ENCODE measurements at regions not wholly inside any gene's neighbourhood (a gene's known extent, or its start where the extent isn't known, plus 50 kb on each side); places are given as distances from the start of the nearest gene placed in this dataset.

DNA sequence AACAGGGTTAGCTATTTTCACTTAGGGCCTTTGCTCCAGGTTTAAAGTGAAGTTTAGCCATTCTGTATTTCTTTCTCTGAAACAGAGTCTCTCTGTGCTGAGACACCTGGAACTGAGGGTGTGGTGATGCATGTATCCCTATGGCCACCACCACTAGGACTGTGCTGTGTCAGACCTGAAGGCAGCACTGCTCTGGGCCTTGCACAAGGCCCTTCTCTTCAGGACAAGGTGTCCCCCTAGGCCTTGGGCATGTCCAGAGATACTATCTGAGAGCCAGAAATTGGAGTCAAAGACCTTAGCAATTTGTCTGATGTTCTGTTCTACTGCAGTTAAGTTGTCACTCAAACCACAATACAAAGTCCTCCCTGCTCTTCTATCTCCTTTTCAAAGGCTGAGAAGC is 1649.2 kb downstream of the AMY1C start:
- no peak for TF ChIP-seq SIN3A (IDR thresholded peaks at IDR 0.05; ENCODE audit: borderline replicate concordance, insufficient read depth, low read length)
- TF ChIP-seq, protein P1, sequence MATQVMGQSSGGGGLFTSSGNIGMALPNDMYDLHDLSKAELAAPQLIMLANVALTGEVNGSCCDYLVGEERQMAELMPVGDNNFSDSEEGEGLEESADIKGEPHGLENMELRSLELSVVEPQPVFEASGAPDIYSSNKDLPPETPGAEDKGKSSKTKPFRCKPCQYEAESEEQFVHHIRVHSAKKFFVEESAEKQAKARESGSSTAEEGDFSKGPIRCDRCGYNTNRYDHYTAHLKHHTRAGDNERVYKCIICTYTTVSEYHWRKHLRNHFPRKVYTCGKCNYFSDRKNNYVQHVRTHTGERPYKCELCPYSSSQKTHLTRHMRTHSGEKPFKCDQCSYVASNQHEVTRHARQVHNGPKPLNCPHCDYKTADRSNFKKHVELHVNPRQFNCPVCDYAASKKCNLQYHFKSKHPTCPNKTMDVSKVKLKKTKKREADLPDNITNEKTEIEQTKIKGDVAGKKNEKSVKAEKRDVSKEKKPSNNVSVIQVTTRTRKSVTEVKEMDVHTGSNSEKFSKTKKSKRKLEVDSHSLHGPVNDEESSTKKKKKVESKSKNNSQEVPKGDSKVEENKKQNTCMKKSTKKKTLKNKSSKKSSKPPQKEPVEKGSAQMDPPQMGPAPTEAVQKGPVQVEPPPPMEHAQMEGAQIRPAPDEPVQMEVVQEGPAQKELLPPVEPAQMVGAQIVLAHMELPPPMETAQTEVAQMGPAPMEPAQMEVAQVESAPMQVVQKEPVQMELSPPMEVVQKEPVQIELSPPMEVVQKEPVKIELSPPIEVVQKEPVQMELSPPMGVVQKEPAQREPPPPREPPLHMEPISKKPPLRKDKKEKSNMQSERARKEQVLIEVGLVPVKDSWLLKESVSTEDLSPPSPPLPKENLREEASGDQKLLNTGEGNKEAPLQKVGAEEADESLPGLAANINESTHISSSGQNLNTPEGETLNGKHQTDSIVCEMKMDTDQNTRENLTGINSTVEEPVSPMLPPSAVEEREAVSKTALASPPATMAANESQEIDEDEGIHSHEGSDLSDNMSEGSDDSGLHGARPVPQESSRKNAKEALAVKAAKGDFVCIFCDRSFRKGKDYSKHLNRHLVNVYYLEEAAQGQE (IDR thresholded peaks at IDR 0.05; ENCODE audit: insufficient read depth in 1 of 2, low read depth in 2 of 2, low read length in 2 of 2), result no peak
- no peak for TF ChIP-seq FOXP2 (optimal IDR thresholded peaks at IDR 0.05; ENCODE audit: borderline replicate concordance, extremely low read depth, extremely low read length, insufficient read depth)
- no peak for TF ChIP-seq TAF1 (IDR thresholded peaks at IDR 0.05; ENCODE audit: borderline replicate concordance, insufficient read depth, low read length)
- TF ChIP-seq POLR2AphosphoS5 (IDR thresholded peaks at IDR 0.05; ENCODE audit: low read depth, low read length), result no peak

DNA sequence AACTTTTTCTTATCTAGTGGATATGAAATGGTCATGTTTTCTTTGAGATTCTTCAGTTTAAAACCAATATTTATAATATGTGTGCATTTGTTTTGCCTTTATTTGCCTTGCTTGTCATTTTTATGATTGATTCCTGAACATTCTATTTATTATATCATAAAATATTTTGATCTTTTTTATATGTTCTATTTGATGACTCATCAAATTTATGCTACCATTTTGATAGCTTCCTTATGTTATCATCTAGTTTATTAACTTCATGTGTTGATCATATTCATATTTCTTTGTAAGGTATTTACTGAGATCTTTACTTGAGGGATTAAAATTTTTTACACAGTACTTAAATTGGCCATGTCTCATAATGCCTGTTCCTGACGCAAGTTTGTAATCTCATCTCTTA is 1650.0 kb downstream of the AMY1C start:
- TF ChIP-seq POLR2AphosphoS5 (IDR thresholded peaks at IDR 0.05; ENCODE audit: low read depth, low read length), result no peak
- TF ChIP-seq FOXP2 (optimal IDR thresholded peaks at IDR 0.05; ENCODE audit: borderline replicate concordance, extremely low read depth, extremely low read length, insufficient read depth), result no peak
- no peak for TF ChIP-seq TAF1 (IDR thresholded peaks at IDR 0.05; ENCODE audit: borderline replicate concordance, insufficient read depth, low read length)
- TF ChIP-seq, protein P1 (IDR thresholded peaks at IDR 0.05; ENCODE audit: insufficient read depth in 1 of 2, low read depth in 2 of 2, low read length in 2 of 2), result no peak
- TF ChIP-seq SIN3A (IDR thresholded peaks at IDR 0.05; ENCODE audit: borderline replicate concordance, insufficient read depth, low read length), result no peak

DNA sequence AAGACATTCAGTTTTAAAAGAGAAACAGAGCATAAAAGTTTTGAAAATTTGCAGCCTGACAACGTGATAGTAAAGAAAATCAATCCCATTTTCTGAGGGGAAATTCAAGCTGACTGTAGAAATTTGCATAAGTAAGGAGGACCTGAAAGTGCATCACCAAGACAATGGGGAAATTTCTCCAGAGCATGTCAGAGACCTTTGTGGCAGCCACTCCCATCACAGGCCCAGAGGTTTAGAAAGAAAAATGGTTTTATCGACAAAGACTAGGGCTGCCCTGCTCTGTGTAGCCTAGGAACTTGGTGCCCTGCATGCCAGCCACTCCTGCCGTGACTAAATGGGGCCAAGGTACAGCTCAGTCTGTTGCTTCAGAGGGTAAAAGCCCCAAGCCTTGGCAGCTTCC is 1640.2 kb upstream of the PRMT6 start:
- TF ChIP-seq TAF1 (IDR thresholded peaks at IDR 0.05; ENCODE audit: borderline replicate concordance, insufficient read depth, low read length), result no peak

DNA sequence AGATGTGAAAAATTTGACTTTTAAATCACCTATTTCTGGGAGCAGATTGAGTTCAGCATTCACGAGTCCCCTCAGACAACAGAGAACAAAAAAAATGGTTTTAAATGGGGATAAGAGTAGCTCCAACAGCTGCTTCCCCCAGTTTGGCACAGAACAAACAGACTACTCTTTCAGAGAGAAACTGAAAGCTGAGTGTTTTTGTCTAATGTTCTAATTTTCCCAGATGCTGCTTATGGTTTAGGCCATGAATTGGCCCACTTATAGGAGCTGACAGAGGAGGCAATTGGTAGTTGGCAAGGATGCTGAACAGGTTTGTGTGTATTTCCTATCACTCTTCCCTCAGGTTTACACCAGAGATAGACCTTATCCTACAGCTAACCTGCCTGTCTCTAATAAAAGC is 1637.4 kb upstream of the PRMT6 start:
- TF ChIP-seq, protein P1 (IDR thresholded peaks at IDR 0.05; ENCODE audit: insufficient read depth in 1 of 2, low read depth in 2 of 2, low read length in 2 of 2), result no peak
- no peak for TF ChIP-seq FOXP2 (optimal IDR thresholded peaks at IDR 0.05; ENCODE audit: borderline replicate concordance, extremely low read depth, extremely low read length, insufficient read depth)
- TF ChIP-seq TAF1 (IDR thresholded peaks at IDR 0.05; ENCODE audit: borderline replicate concordance, insufficient read depth, low read length), result no peak

DNA sequence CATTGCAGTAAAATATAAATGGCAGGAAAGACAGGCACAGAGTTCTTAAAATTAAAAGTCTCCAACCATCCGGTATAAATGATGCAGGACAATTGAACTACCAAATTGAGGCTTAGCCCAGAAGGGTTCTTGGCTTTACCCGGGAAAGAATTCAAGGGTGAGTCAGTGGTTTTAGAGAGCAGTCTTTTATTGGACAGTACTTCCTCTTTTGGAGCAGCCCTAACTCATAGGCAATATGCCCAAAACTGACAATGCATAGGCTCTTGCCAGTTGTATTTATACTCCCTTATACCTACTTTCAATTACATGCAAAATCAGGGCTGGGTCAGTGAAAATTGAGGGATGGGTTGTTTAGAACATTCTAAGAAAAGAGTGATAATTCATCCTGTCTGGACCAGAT is 1628.9 kb upstream of the PRMT6 start:
- TF ChIP-seq, protein P1 (IDR thresholded peaks at IDR 0.05; ENCODE audit: insufficient read depth in 1 of 2, low read depth in 2 of 2, low read length in 2 of 2), result no peak
- TF ChIP-seq FOXP2 (optimal IDR thresholded peaks at IDR 0.05; ENCODE audit: borderline replicate concordance, extremely low read depth, extremely low read length, insufficient read depth) (no peak), TAF1 (IDR thresholded peaks at IDR 0.05; ENCODE audit: borderline replicate concordance, insufficient read depth, low read length) (no peak), SIN3A (IDR thresholded peaks at IDR 0.05; ENCODE audit: borderline replicate concordance, insufficient read depth, low read length) (no peak), POLR2AphosphoS5 (IDR thresholded peaks at IDR 0.05; ENCODE audit: low read depth, low read length) (no peak)
